ENCODE measurements at regions not wholly inside any gene's neighbourhood (a gene's known extent, or its start where the extent isn't known, plus 50 kb on each side); places are given as distances from the start of the nearest gene placed in this dataset.
"Not testable (repeated sequence)": the region's sequence is repeated elsewhere in the genome, so short reads cannot be mapped to it uniquely, and the experiment has no call there.

DNA sequence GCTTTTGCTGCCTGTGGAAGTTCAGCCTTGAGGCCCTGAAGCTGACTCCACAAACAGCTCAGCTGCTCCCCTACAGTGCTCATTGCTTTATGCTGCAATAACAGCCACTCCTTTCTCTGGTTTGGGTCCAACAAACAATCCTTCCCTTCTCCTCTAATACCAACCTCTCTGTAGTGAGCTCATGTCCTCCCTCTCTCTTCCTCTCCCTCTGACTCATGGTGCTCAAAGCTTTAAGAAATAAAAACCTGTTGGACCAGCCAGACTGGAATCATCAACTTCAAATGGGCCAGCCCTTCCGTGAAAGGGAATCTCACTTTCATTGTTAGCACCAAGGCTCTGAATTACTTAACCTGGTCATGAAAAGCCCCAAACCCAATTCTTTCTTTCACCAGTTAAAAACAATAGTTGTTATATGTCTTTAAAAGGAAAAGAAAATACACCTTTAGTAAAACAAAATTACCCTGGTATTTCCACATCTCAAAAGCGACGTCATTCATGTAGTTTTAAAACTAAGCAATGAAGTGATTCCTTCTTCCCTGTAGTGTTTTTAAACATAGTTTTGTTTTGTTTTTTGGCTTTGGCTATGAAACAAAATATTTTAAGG is 126.4 kb downstream of the DUSP6 start:
- no peak for DNase-seq

DNA sequence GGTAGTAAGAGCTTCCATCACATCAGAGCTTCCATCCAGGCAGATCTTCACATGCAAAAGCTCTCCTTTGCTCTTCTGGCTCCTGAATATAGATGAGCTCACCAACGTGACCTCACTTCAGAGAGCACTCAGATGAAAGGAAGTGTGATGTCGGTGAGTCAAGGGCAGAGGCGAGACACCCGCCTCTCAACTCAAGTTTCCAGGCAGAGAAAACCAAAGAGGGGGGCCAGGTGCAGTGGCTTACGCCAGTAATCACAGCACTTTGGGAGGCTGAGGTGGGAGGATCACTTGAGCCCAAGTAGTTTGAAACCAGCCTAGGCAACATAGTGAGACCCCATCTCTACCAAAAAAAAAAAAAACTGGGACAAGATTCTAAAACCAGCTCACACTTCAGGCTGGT is 126.9 kb downstream of the DUSP6 start:
- DNase-seq: no peak

DNA sequence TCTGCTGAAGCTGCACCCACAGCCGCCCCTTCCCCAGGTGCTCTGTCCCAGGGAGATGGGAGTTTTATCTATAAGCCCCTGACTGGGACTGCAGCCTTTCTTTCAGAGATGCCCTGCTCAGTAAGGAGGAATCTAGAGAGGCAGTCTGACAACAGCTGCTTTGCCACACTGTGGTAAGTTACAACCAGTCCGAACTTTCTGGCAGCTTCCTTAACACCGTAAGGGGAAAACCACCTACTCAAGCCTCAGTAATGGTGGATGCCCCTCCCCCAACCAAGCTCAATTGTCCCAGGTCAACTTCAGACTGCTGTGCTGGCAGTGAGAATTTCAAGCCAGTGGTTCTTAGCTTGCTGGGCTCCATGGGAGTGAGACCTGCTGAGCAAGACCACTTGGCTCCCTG is 129.7 kb downstream of the DUSP6 start:
- not testable (repeated sequence) for DNase-seq

DNA sequence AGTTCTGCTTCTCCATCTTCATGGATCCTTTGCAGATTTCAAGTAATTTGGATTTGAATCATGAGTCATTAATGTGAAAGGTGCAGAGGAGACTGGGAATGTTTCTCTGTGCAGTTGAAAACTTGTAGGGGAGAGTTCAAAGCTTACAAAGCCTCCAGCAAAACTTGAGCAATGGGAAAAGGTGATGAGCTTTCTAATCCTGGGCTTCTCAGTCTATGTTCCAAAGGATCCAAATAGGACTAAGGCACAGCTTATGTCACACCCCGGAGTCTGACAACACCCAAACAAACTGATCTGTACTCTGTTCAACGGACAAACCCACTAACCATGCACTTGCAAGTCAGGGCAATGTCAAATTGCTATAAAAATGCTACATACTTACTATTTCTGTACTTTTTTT is 134.8 kb downstream of the DUSP6 start:
- no peak for DNase-seq

DNA sequence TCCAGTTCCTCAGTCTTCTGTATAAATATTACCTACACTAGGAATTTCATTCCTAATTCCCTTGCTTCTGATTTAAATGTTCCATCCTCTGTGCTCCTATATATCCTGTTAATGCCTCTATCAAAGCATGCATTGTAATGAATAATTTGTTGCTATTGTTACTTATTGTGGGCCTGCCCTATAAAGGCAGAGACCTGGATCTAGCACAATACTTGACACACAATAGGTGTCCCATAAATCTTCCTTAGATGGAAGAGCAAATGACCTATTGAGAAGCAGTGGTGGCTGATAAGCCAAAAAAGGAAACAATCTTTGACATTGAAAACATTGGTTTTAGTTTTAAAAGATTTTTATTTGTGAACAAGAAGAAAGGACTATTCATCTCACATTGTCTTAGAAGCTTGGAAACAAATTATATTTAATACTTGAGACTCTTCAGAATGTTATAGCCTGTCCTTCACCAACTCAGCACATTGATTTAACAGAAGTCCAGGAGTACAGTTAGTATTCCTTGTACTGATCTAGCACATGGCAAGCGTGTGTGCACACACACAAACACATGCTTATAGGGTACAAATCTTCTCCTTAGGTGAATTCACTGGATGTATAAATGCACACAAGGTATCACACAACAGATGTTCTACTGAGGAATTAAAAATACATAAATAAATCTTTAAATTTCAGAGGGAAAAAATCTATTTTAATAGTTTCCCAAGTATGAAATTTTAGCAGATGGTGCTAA is 135.9 kb downstream of the DUSP6 start:
- no peak for DNase-seq

DNA sequence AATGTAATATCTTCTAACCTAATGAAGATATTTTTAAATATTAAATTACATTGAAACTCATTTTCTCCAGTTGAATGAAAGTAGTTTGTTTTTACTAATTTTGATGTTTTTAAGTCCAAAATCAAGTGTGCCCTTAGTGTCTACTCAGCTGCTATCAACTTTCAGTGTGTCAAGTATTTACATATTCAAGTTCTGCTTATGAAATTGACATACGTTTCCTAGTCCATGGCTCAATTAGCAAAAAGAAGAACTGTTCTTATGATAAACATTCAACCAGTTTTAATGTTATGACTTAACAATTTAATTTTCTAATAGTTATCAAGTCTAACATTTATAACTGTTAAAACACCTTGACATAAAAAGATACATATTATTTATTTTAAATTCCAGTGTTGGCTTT is 137.1 kb downstream of the DUSP6 start:
- no peak for DNase-seq

DNA sequence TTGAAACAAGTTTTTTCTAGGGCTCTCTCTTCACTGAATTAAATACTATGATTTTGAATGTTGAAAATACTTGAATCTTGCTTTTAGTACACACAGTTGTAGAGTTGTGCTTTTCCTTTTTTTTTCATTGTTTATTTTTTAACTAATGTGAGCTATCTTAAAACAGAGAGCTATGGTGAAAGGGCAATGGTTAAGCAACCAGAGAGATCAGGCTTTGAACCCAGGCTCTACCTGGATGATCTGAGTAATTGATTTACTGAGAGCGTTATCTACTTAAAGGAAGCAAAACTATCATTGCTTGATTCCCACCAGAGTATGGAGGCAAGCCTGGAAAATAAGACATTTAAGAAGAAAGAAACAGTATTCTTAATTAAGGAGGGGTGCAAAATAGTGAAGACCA is 138.6 kb downstream of the DUSP6 start:
- DNase-seq: no peak

DNA sequence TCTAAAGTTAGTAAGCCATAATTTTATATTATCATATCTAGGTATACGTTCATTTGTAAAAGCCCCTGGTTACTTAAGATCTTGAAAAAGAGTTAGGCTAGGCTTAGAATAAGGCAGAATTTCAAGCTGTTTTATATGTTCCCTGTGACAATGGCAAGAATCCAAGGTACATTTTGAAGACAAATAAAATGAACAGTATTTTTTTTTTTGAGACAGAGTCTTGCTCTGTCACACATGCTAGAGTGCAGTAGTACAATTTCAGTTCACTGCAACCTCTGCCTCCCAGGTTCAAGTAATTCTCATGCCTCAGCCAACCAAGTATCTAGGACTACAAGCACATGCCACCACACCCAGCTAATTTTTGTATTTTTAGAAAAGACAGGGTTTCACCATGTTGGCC is 139.2 kb downstream of the DUSP6 start:
- no peak for DNase-seq

DNA sequence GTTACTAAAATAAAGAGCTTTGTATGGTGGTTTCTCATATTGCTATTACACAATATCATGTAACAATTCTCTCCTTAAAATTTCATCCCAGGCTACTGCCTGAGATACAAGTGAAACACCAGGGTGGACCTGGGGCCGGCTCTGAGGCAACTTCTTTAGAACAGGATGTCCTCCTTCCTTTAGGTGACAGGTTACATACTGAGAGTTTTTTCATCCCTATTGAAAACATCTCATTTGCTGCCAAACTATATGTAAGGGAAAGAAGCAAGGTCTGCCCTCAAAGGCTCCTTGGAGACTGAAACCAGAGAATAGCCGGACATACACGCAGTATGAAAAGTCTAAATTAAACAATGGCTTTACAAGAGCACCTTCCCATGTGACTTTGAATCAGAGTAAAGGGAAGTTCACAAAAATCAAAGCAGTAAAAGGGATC is 139.9 kb downstream of the DUSP6 start:
- DNase-seq: no peak

DNA sequence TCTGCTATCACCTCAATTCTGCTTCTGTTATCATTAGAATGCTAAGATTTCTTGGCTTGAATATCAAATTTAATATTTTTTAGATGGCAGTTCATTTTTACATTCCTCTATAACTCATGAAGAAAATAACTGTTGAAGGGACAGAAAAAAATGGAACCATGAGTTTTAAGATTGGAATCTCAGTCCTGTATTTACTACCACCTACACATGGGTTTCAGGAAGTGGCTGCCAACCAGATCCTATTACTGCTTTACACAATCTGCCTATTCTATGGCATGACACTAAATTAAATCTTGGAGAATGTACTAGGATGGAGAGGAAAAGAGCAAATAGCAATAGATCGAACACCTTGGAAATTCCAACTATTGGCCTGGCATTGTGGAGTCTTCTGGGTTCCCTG is 140.8 kb downstream of the DUSP6 start:
- DNase-seq: no peak

DNA sequence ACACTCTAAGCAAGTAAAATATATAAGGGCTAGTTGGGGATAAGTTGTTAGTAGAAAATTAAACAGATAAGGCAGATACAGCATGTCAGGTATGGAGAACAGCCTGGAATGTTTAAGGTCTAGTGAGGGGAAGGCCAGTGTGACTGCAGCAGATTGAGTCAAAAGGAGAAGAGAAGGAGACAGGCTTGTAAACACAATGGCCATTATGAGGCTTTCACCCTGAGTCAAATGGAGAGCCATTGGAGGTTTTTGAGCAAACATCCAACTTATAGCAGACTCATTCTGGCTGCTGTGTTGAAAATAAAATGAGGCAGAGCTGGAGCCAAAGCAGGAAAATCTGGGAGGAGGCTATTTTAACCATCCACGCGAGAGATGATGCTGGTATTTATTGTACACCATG is 142.0 kb downstream of the DUSP6 start:
- DNase-seq: no peak

DNA sequence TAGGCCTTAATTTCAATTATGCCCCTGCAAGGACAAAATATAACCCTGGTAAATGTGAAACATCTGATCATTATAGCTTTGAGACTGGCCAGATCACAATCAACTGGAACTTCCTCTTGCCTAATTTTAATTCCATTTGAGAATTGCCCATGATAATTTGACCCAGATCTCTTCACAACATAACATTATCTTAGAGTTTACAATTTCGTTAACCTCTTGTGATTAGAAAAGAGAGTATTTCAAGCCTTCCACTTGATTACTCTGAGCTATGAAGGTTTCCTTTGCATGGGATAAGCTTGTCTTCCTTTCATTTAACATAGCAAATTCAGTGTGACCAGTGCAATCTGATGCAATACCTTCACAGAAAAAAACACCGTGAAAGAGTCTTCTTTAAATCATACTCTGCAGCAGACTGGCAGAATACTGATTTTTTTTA is 143.6 kb downstream of the DUSP6 start:
- DNase-seq: no peak

DNA sequence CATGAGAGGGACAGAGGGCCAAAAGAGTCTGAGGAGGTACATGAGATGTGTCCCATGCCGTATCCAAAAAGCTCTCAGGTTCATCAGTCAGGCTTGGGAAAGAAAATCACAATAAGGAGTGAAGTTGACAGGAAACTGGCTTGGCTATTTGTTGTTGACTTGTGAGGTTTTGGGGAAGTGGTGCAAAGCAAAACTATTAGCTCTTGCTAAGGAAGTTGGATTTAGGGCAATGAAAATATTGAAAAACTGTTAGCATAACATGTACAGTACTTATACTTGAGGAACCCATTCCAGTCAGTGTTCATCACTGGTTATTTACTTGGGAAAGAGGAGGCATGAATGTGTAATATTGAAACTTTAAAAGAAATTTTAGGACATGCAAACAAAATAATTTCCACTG is 145.9 kb downstream of the DUSP6 start:
- no peak for DNase-seq

DNA sequence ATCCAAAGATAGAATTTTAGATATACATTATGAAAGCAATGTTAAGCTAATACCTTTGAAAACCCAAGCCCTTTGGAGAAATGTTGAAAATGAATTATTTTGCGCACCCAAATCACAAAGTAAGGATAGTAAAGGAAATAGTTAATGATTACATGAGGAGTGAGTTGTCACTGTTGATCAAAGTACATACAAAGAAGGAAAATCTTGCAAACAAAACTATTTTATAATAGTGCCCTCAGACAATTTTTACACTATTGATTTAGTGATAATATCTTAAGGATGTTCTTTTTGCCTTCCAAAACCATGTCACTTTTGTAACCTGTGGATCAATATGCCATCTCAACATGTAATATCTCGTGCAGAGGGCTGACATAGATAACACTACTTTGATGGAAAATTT is 146.8 kb downstream of the DUSP6 start:
- no peak for DNase-seq

DNA sequence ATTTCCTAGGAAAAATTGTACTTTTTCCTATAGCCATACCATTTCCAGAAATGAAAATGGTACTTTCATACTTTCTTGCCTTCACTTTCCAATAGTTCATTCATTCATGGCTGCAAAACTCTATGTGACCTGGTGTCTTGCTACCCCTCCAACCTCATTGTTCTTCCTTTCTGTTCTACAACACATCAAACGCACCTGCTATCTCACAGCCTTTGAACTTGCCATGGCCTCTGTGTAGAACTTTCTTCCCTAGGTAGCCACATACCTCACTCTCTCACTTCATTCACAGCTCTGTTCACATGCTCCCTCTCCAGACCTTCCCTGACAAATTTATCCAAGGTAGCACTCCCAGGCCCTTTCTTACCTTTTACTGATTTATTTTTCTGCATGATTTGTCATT is 149.2 kb downstream of the DUSP6 start:
- no peak for DNase-seq

DNA sequence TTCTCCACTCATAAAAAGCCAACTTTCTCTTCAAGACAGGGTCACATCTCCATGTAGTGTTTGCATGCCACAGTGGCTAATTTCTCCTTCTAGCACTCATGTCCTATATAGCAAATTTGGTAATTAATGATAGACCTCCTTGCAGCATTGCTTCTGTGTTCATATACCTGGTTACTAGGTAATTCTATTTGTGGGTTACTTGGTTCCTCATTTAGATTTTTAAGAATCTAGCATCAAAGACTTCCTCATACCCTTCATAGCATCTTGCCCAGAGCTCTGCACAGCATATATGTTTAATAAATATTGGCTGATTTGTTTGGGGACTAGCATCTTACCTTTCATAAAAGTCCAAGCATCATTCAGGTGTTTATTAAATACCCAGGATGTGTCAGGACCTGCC is 152.1 kb downstream of the DUSP6 start:
- no peak for DNase-seq

DNA sequence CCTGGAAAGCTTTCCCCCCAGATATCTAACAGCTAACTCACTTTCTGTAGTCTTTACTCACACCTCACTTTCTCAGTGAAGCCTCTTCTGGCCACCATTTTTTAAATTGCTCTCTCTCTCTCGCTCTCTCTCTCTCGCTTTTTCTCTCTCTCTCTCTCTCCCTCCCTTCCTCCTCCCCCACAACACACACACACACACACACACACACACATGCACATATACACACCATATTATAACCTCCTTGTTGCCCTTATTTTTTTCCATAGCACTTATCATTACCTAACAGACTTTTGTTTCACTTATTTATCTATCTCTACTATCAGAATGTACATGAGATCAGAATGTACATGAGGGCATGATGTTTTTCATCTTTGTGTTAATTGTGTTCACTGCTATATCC is 156.8 kb downstream of the DUSP6 start:
- DNase-seq: no peak

DNA sequence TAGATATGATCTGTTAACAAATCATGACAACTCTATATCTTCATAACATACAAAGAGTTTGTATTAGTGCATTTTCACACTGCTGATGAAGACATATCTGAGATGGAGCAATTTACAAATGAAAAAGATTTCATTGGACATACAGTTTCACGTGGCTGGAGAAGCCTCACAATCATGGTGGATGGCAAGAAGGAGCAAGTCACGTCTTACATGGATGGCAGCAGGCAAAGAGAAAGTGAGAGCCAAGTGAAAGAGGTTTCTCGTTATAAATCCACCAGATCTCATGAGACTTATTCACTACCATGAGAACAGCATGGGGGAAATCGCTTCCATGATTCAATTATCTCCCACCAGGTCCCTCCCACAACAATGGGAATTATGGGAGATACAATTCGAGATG is 157.6 kb downstream of the DUSP6 start:
- DNase-seq: no peak

DNA sequence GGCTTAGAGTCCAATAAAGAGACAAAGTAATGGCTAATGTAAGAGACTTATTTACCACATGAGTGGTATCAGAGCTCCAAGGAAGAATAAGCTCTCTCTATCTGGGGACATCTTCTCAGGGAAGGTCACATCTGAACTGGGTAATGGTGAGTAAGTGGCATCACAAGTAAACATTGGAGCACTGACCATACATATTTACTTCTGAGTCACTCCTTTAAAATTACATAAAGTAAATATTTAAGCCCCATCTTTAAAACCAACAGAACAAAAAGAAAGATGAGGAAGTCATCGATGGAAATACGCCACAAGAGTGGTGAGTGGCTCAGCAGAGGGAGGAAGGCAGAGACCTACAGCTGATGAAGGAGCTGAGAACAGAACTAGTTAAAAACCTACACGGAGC is 159.9 kb downstream of the DUSP6 start:
- DNase-seq: no peak

DNA sequence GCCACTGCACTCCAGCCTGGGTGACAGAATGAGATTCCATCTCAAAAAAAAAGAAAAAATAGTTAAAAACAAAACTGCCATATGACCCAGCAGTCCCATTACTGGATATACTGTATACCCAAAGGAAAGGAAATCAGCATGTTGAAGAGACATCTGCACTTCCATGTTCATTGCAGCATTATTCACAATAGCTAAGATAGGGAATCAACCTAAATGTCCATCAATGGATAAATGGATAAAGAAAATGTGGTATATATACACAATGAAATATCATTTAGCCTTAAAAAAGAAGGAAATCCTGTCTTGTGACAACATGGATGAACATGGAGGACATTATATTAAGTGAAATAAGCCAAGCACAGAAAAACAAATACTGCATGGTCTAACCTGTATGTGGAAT is 160.7 kb downstream of the DUSP6 start:
- not testable (repeated sequence) for DNase-seq

DNA sequence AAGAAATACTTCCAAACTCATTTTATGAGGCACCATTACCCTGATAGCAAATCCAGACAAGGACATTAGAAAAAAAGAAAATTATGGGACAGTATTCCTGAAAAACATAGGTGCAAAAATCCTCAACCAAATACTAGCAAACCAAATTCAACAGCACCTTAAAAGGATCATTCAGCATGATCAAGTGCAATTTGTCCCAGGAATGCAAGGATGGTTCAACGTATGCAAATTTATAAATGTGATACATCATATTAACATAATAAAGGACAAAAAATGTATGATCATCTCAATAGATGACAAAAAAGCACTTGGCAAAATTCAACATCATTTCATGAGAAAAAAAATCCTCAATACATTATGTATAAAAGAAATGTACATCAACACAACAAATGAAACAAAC is 162.9 kb downstream of the DUSP6 start:
- no peak for DNase-seq

DNA sequence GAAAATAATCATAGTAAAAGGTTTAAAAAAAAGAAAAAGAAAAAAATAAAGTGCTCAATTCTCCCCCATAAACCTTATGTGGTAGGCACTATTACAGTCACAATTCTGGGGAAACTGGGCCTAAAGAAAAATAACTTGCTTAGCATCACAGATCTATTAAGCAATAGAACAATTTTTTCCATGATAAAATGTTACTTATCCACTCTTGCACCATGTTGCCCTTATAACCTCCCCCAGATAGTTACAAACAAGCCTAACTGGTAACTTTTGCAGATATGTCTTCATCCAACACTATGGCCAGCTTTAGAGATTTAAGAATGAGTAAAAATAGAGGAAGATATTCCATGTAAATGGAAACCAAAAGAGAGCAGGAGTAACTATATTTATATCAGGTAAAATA is 164.8 kb downstream of the DUSP6 start:
- DNase-seq: no peak

DNA sequence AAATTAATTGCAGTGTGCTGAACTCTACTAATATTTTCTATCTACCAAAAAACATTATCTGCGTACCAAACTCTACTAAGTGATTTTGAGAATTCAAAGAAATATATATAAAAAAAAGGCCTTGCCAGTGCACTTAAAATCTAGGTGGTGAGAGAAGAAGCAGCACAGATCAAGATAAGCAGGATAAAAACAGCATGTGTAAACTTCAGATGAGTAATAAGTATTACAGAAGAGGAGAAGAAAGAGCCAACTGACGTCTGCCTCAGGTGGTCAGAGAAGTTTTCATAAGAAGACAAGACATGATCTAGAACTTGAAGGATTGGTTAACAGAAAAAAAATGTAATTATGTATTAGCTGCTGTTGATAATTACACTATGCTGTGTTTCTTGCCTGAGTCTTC is 166.4 kb downstream of the DUSP6 start:
- no peak for DNase-seq

DNA sequence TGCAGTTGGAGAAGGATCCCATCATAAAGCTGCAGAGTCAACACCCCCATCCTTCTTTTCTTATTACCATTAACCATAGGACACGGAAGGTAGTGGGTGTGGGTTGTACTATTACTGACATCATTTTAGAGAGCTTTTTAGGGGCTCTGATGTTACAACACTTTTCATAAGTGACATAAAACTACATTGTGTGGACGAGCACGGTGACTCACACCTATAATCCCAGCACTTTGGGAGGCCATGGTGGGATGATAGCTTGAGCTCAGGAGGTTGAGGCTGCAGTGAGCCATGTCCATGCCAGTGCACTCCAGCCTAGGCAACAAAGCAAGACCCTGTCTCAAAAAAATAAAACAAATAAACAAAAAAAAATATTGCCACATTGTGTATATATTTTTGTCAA is 167.1 kb downstream of the DUSP6 start:
- no peak for DNase-seq

DNA sequence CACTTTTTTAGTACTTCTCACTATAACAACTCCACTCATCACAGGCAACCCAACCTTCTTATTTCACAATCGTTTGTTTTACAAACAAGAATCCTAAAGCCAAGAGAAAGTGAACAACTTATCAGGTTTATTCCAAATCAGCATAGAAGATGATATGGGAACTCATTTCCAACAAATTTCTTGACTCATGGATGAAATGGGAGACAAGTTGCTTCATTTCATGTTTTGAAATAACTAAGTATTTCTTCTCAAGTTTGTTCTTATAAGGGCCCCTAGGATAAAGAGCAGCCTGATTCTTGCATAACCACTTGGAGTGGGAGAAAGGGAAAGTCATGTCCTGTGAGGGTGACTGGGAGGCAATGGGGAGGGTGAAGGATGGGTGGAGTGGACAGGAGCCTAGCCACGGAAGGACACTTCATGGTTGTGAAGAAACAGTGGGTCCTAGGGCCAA is 168.3 kb downstream of the DUSP6 start:
- DNase-seq: no peak

Data from retina (tissue), 1 donor.